A549 (cell line): ENCODE measurements at regions not wholly inside any gene's neighbourhood (a gene's known extent, or its start where the extent isn't known, plus 50 kb on each side); places are given as distances from the start of the nearest gene placed in this dataset.

ENCODE experiments used
- ATAC-seq, 2 experiments: fragments of 200-7000 bp in 1 of 2; fragments of >200 bp in 1 of 2; cut with Nextera tagmentation in 1 of 2; cut with Tn5 transposase in 1 of 2; 3 replicates each; pipeline versions ENCODE4 v1.8.0 to v1.9.1; 2018 to 2020; ENCODE audit warnings: mild to moderate bottlenecking in 1 of 2, moderate library complexity in 1 of 2
- CTCF ChIA-PET: fragments of 300-600 bp; sonication (Branson Sonifier 250); formaldehyde crosslinking; extraction: SDS; loops from one replicate; lab custom pipeline; 2021; ENCODE audit warnings: antibody characterized with exemption, inconsistent platforms; lab: Yijun Ruan, JAX
- POLR2A ChIA-PET: fragments of 350-600 bp; formaldehyde crosslinking; extraction: SDS; loops from one replicate; lab custom pipeline; 2021; ENCODE audit warnings: antibody characterized with exemption, inconsistent platforms; lab: Yijun Ruan, JAX
- DNase-seq, 2 experiments: peaks; one replicate each; pipeline versions ENCODE4 v3.0.0 to v3.0.0-alpha.2; 2011 to 2016; ENCODE audit warnings: low read depth in 1 of 2, low spot score in 1 of 2
- FAIRE-seq: peaks from 2 replicates; lab custom pipeline; 2011; peaks lifted over from hg19 to GRCh38; lab: Jason Lieb, UNC
- H3K27ac ChIP-seq, 2 experiments: fragments of >200 bp; sonication (Bioruptor Twin); formaldehyde crosslinking; 3 replicates each; pipeline ENCODE4 v1.5.1; 2016 to 2017
- H3K4me1 ChIP-seq: fragments of >200 bp; sonication (Bioruptor Twin); formaldehyde crosslinking; 3 replicates; pipeline ENCODE4 v1.6.1; 2016
- H3K4me2 ChIP-seq: fragments of >200 bp; sonication (Bioruptor Twin); formaldehyde crosslinking; 3 replicates; pipeline ENCODE4 v1.6.1; 2016
- H3K4me3 ChIP-seq: fragments of >200 bp; sonication (Bioruptor Twin); formaldehyde crosslinking; 3 replicates; pipeline ENCODE4 v1.5.1; 2016
- H3K9me3 ChIP-seq: fragments of >200 bp; sonication (Bioruptor Twin); formaldehyde crosslinking; 3 replicates; pipeline ENCODE4 v1.6.1; 2016
- BHLHE40 ChIP-seq: IDR thresholded peaks from 2 replicates; pipeline ENCODE4 v1.6.1; 2012; ENCODE audit warnings: low read depth, low read length, inconsistent platforms
- CHD2 ChIP-seq: fragments of 150-350 bp; IDR thresholded peaks from 2 replicates; pipeline ENCODE4 v1.6.1; 2014; ENCODE audit warnings: low read length; ENCODE audit not compliant: partially characterized antibody
- EHF ChIP-seq: fragments of 250-450 bp; sonication (Bioruptor Pico); IDR thresholded peaks from 2 replicates; pipeline ENCODE4 v1.5.0; 2020; ENCODE audit warnings: mild to moderate bottlenecking
- EHMT2 ChIP-seq: fragments of 200-600 bp; sonication (generic); IDR thresholded peaks from 2 replicates; pipeline ENCODE4 v1.6.1; 2016; ENCODE audit warnings: antibody characterized with exemption, low read depth, mild to moderate bottlenecking, moderate library complexity
- HMGXB4 ChIP-seq: fragments of 250-450 bp; sonication (Bioruptor Pico); IDR thresholded peaks from 2 replicates; pipeline ENCODE4 v1.5.0; 2021; ENCODE audit warnings: mild to moderate bottlenecking, moderate library complexity, borderline replicate concordance
- HOXA7 ChIP-seq: fragments of 250-450 bp; sonication (Bioruptor Pico); IDR thresholded peaks from 2 replicates; pipeline ENCODE4 v1.5.0; 2020; ENCODE audit warnings: mild to moderate bottlenecking, moderate library complexity
- MAFK ChIP-seq: fragments of 450-650 bp; IDR thresholded peaks from 2 replicates; pipeline ENCODE4 v1.6.1; 2014; ENCODE audit not compliant: partially characterized antibody
- MAZ ChIP-seq: fragments of 150-350 bp; IDR thresholded peaks from 2 replicates; pipeline ENCODE4 v1.6.1; 2014; ENCODE audit warnings: antibody characterized with exemption, low read depth, low read length, borderline replicate concordance
- RAD21 ChIP-seq, 2 experiments: fragments of >200 bp in 1 of 2; sonication (Bioruptor Twin) in 1 of 2; formaldehyde crosslinking in 1 of 2; IDR thresholded peaks in 1 of 2; conservative IDR thresholded peaks in 1 of 2; 2 replicates in 1 of 2; 3 replicates in 1 of 2; pipeline ENCODE4 v1.6.1; 2012 to 2018; ENCODE audit warnings: inconsistent platforms in 1 of 2
- RARB ChIP-seq: fragments of 250-450 bp; sonication (Bioruptor Pico); IDR thresholded peaks from 2 replicates; pipeline ENCODE4 v1.8.0; 2021; ENCODE audit warnings: mild to moderate bottlenecking, moderate library complexity
- RCOR1 ChIP-seq: fragments of 150-350 bp; IDR thresholded peaks from 2 replicates; pipeline ENCODE4 v1.6.1; 2014; ENCODE audit warnings: antibody characterized with exemption, low read length, low read depth
- RFX5 ChIP-seq: fragments of 450-650 bp; IDR thresholded peaks from 2 replicates; pipeline ENCODE4 v1.7.1; 2014; ENCODE audit warnings: antibody characterized with exemption, mild to moderate bottlenecking, moderate library complexity
- SMC3 ChIP-seq: fragments of >200 bp; sonication (Bioruptor Twin); formaldehyde crosslinking; IDR thresholded peaks from 3 replicates; pipeline ENCODE4 v1.6.1; 2018; ENCODE audit warnings: inconsistent platforms
- SREBF2 ChIP-seq: fragments of 450-650 bp; IDR thresholded peaks from 2 replicates; pipeline ENCODE4 v1.6.1; 2014; ENCODE audit warnings: mild to moderate bottlenecking, moderate library complexity
- TFCP2L1 ChIP-seq: fragments of 250-450 bp; sonication (Bioruptor Pico); IDR thresholded peaks from 2 replicates; pipeline ENCODE4 v1.5.0; 2021; ENCODE audit warnings: mild to moderate bottlenecking
- ZC3H11A ChIP-seq: fragments of 450-650 bp; IDR thresholded peaks from 2 replicates; pipeline ENCODE4 v1.6.1; 2014; ENCODE audit warnings: antibody characterized with exemption, mild to moderate bottlenecking
- ZFP36 ChIP-seq: fragments of 450-650 bp; IDR thresholded peaks from 2 replicates; pipeline ENCODE4 v1.6.1; 2014; ENCODE audit warnings: borderline replicate concordance; ENCODE audit not compliant: partially characterized antibody
- ZNF302 ChIP-seq: fragments of 250-450 bp; sonication (Bioruptor Pico); IDR thresholded peaks from 2 replicates; pipeline ENCODE4 v1.9.0; 2021; ENCODE audit warnings: inconsistent platforms, mild to moderate bottlenecking, moderate library complexity
- WGBS: methylation state at CpG from one replicate; pipeline ENCODE4 v1.1.6; 2017; ENCODE audit errors: missing lambda C conversion rate; 5-methylcytosine and 5-hydroxymethylcytosine counted together
- TF ChIP-seq, protein P1 (sequence below): fragments of >200 bp; sonication (Bioruptor Twin); formaldehyde crosslinking; IDR thresholded peaks from 3 replicates; pipeline ENCODE4 v1.5.1; 2016

DNA sequence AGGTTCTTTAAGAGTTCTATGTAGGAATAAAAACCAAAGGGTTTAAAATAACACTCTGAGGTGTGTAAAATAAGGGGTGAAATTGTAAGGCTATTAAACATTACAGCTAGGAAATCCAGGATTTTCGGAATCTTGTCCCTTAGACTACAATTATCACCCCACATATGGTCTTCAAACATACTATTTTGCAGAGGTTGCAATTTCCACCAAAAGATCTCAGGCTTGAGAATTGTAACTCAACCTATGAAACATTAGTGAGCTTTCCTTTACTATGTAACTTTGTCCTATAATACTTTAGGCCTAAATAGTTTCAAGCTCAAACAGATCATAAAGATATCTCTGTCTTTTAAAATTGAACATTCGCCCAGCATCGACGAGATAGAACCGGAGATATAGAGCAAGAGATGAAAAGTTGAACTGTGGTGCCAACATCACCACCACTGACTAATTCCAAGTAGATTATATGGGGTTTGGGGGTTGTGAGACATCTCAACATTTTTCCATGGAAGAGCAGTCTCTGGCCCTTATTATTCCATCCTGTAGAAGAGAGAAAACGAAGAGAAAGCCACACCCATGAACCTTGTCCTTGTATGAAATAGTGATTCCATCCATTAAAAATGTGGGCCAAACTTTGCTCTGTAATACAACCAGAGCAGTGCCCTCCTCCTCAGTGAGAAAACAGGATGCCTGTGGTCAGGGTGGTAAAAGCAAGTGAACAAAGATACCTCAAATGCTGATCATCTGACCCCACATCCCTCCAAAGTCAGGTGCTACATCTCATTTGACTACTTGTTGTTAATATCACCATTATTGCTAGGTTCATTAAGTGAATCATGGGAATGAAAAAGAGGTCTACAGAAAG is 284.5 kb upstream of the GJE1 start:
- no peaks in the 10 kb centered on the region for H3K9me3 ChIP-seq
- H3K4me2 ChIP-seq = no peak overlapping the region
- H3K27ac ChIP-seq = no peak overlapping the region
- 56% methylated on average over 6 of the region's 6 CpGs for WGBS
- no peak overlapping the region for H3K4me3 ChIP-seq
- ChIA-PET CTCF (no interaction called here), POLR2A (no interaction called here)
- TF ChIP-seq HOXA7 = no peak
- TF ChIP-seq RCOR1 = no peak
- TF ChIP-seq RAD21 (conservative IDR thresholded peaks at IDR 0.05 in 1 of 2, IDR thresholded peaks at IDR 0.05 in 1 of 2) = no peak
- TF ChIP-seq ZNF302 (CRISPR knock-in tag) = no peak
- no peak for TF ChIP-seq TFCP2L1 (CRISPR knock-in tag)
- no peak for TF ChIP-seq EHMT2
- no peak for TF ChIP-seq ZC3H11A
- no peak for TF ChIP-seq ZFP36
- no peak for TF ChIP-seq RFX5
- TF ChIP-seq EHF (CRISPR knock-in tag) = no peak
- no peak for TF ChIP-seq CHD2
- TF ChIP-seq BHLHE40 = no peak
- ATAC-seq (no peak), DNase-seq (no peak), FAIRE-seq (no peak)
- H3K4me1 ChIP-seq = no peaks in the 10 kb centered on the region

GRCh38 chr6:141846639-141847038 is 286.1 kb upstream of the GJE1 start:
- Histone ChIP-seq H3K4me3 (no peak overlapping the region), H3K9me3 (no peaks in the 10 kb centered on the region), H3K27ac (no peak overlapping the region), H3K4me2 (no peak overlapping the region), H3K4me1 (no peaks in the 10 kb centered on the region)
- CTCF ChIA-PET = no interaction called here
- ATAC-seq (no peak), FAIRE-seq (no peak), DNase-seq (no peak)
- 17% methylated on average over 4 of the region's 4 CpGs for WGBS
- POLR2A ChIA-PET = no interaction called here
- no peak for TF ChIP-seq EHF (CRISPR knock-in tag)
- TF ChIP-seq MAFK = no peak
- TF ChIP-seq SREBF2 = no peak
- TF ChIP-seq, protein P1, sequence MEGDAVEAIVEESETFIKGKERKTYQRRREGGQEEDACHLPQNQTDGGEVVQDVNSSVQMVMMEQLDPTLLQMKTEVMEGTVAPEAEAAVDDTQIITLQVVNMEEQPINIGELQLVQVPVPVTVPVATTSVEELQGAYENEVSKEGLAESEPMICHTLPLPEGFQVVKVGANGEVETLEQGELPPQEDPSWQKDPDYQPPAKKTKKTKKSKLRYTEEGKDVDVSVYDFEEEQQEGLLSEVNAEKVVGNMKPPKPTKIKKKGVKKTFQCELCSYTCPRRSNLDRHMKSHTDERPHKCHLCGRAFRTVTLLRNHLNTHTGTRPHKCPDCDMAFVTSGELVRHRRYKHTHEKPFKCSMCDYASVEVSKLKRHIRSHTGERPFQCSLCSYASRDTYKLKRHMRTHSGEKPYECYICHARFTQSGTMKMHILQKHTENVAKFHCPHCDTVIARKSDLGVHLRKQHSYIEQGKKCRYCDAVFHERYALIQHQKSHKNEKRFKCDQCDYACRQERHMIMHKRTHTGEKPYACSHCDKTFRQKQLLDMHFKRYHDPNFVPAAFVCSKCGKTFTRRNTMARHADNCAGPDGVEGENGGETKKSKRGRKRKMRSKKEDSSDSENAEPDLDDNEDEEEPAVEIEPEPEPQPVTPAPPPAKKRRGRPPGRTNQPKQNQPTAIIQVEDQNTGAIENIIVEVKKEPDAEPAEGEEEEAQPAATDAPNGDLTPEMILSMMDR = no peak
- no peak for TF ChIP-seq EHMT2
- TF ChIP-seq, all 56 proteins: peak for 0

DNA sequence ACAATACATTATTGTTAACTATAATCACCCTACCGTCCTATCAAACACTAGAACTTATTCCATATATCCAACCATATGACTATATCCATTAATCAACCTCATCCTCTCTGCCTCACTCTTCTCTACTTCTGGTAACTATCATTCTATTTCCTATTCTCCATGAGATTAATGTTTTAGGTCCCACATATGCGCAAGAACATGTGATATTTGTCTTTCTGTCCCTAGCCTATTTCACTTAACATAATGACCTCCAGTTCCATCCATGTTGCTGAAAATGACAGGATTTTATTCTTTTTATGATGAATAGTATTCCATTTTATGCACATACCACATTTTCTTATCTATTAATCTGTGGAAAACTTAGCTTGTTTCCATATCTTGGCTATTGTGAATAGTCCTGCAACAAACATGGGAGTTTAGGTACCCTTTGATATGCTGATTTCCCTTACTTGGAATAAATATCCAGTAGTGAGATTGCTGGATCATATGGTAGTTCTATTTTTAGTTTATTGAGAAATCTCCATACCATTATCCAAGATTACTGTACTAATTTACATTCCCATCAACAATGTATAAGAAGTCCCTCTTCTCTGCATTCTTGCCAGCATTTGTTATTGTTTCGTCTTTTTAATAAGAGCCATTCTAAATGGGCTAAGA is 289.4 kb upstream of the GJE1 start:
- ATAC-seq = no peak
- no peaks in the 10 kb centered on the region for H3K9me3 ChIP-seq
- ChIA-PET POLR2A (no interaction called here), CTCF (no interaction called here)
- no peak overlapping the region for H3K4me2 ChIP-seq
- H3K27ac ChIP-seq = no peak overlapping the region
- H3K4me1 ChIP-seq = no peaks in the 10 kb centered on the region
- TF ChIP-seq RARB (CRISPR knock-in tag) (no peak), HMGXB4 (CRISPR knock-in tag) (no peak), SMC3 (no peak), ZNF302 (CRISPR knock-in tag) (no peak), MAZ (no peak), EHMT2 (no peak), ZC3H11A (no peak)
- TF ChIP-seq, all 56 proteins: peak for 0
- FAIRE-seq (no peak), DNase-seq (no peak)
- no peak overlapping the region for H3K4me3 ChIP-seq
- WGBS = 69% methylated on average over 3 of the region's 3 CpGs
